ENCODE measurements at regions not wholly inside any gene's neighbourhood (a gene's known extent, or its start where the extent isn't known, plus 50 kb on each side); places are given as distances from the start of the nearest gene placed in this dataset.
"Not testable (repeated sequence)": the region's sequence is repeated elsewhere in the genome, so short reads cannot be mapped to it uniquely, and the experiment has no call there.

DNA sequence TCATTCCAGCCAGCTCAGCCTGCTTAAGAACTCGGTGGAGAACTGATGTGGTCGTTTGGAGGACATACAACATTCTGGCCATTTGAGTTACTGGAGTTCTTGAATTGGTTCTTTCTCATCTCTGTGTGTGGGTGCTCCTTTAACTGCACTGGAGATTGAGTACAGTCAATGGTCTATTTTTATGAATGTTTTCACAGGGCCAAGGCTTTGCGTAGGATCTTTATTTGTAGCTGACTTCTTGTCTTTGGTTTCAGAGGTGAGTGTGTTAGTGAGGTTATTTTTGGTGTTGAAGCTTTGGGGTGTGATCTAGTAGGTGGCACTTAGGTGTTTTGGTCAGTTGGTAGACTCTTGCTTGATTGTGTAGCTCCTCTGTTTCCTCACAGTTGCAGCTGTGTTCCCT is 288.4 kb downstream of the LHFPL1 start:
- CTCF ChIA-PET, result no interaction called here
- POLR2A ChIA-PET, result no interaction called here
- TF ChIP-seq, protein P1, sequence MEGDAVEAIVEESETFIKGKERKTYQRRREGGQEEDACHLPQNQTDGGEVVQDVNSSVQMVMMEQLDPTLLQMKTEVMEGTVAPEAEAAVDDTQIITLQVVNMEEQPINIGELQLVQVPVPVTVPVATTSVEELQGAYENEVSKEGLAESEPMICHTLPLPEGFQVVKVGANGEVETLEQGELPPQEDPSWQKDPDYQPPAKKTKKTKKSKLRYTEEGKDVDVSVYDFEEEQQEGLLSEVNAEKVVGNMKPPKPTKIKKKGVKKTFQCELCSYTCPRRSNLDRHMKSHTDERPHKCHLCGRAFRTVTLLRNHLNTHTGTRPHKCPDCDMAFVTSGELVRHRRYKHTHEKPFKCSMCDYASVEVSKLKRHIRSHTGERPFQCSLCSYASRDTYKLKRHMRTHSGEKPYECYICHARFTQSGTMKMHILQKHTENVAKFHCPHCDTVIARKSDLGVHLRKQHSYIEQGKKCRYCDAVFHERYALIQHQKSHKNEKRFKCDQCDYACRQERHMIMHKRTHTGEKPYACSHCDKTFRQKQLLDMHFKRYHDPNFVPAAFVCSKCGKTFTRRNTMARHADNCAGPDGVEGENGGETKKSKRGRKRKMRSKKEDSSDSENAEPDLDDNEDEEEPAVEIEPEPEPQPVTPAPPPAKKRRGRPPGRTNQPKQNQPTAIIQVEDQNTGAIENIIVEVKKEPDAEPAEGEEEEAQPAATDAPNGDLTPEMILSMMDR (IDR thresholded peaks at IDR 0.05; ENCODE audit: insufficient read depth, low read length, missing control alignments), result no peak
- DNase-seq (ENCODE audit: low read depth, low spot score), result no peak
- H3K4me3 ChIP-seq (ENCODE audit: low read depth, low read length), result no peak overlapping the region

DNA sequence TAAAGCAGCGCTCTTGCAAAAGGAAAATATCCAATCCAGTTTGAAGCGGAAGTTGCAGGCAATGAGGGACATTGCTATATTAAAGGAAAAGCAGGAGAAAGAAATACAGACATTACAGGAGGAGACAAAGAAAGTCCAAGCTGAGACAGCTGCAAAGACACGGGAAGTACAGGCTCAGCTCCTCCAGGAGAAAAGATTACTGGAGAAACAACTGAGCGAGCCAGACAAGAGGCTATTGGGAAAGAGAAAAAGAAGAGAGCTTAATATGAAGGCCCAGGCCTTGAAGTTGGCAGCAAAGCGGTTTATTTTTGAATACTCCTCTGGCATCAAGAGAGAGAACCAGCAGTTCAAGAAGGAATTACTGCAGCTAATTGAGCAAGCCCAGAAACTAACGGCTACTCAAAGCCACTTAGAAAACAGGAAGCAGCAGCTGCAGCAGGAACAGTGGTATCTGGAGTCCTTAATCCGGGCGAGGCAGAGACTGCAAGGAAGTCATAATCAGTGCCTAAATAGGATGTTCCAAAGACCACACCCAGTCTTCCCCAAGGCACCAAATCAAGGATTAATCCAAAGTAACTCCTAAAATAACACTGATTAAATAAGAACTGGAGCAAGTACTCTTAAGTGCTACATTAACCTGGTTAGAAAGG is 298.0 kb downstream of the LHFPL1 start:
- H3K4me3 ChIP-seq (ENCODE audit: low read depth, low read length); DNase-seq (ENCODE audit: low read depth, low spot score); CTCF ChIA-PET; POLR2A ChIA-PET: not testable (repeated sequence)

DNA sequence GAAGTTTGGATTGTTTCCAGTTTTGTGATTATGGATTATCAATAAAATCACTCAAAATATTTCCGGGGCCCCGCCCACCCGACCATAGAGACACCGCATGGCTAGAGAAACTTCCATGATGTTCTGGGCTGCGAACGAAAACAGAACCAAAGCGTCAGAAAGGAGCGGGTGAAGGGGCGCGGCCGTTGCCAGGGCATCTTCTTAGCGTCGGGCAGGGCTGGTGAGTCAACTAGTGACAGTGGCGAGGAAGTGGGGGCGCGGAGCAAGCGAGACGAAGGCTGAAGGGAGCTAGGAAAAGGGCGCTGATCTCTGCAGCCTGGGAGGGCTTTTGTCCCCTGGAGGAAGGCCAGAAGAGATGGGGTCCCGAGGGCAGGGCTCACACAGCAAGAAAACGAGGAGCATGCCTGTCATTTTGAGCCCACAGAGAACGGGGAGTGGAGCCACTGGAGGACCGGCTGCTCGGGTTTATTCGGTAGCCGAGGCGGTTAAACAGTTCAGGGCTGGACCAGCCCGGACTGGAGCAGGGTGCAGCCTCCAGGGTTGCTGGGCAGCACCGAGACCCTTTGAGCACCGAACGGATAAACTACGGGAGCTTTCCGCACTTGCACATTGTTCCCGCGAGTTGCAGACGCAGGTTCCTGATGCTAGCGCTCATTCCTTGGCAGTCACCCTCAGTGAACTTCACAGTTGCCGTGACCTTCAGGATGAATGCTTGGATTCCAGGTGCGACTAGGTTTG is 298.1 kb upstream of the TRPC5 start:
- ChIA-PET POLR2A (no interaction called here), CTCF (no interaction called here)
- TF ChIP-seq, protein P1 (IDR thresholded peaks at IDR 0.05; ENCODE audit: insufficient read depth, low read length, missing control alignments), result no peak
- DNase-seq (ENCODE audit: low read depth, low spot score), result no peak
- no peak overlapping the region for H3K4me3 ChIP-seq (ENCODE audit: low read depth, low read length)

DNA sequence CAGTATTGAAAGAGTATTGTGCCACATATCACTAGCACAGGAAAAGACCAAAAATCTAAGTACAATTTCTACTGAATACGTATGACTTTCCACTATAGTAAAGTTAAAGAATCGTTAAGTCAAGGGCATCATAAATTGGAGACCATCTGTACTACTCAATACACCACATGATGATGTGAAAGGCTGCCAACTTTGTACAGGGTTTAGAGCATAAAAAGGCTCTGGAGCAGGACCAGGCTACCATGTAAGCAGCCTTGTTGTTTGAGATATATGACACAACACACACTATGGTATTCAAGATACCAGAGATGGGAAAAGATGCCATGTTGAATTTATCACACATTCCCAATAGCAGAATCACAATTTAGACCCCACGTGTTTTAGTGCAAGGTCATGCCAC is 294.9 kb upstream of the TRPC5 start:
- no peak overlapping the region for H3K4me3 ChIP-seq (ENCODE audit: low read depth, low read length)
- CTCF ChIA-PET, result no interaction called here
- POLR2A ChIA-PET, result no interaction called here
- TF ChIP-seq, protein P1 (IDR thresholded peaks at IDR 0.05; ENCODE audit: insufficient read depth, low read length, missing control alignments), result no peak
- DNase-seq (ENCODE audit: low read depth, low spot score), result no peak

DNA sequence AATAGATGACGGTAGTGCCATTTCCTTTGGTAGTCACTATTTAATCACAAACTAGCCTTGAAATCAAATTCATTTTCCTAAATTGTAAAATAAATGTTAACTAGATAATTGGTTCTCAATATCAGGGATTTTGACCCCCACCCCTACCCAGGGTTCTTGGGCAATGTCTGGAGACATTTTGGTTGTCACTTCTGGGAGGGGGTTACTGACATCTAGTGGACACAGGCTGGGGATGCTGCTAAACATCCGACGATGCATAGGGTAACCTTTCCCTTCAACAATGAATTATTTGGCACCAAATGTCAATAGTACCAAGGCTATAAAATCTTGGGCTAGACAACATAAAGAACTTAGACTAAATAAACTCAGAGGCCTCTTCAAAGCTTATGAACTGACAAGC is 285.8 kb upstream of the TRPC5 start:
- ChIA-PET CTCF (interaction anchor here (0.9 to 1.2 kb wide), 2 partner anchors 273 to 498 kb away, joined by 4 read pairs; no protein-coding TSS in a partner anchor), POLR2A (no interaction called here)
- TF ChIP-seq, protein P1 (IDR thresholded peaks at IDR 0.05; ENCODE audit: insufficient read depth, low read length, missing control alignments), result peak; percentile 23
- no peak for DNase-seq (ENCODE audit: low read depth, low spot score)
- no peak overlapping the region for H3K4me3 ChIP-seq (ENCODE audit: low read depth, low read length)

DNA sequence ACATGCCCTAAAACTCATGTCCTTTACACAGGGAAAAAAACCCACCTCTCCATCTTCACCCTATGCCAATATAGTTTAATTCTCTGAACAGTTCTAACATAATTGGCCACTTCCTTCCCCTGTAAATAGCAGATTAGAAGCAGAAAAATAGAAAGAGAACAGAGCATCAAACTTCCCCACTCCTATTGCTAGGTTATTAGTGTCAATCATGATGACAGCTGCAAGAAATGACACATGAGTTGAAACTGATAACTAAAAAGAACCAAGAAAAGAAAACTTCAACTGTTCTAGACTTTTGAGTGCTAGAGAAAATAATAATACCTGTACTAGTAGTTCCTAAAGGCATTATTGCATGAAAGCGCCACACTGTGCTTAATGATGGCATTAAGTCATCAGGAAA is 284.5 kb upstream of the TRPC5 start:
- ChIA-PET POLR2A (no interaction called here), CTCF (no interaction called here)
- DNase-seq (ENCODE audit: low read depth, low spot score), result no peak
- no peak overlapping the region for H3K4me3 ChIP-seq (ENCODE audit: low read depth, low read length)
- TF ChIP-seq, protein P1 (IDR thresholded peaks at IDR 0.05; ENCODE audit: insufficient read depth, low read length, missing control alignments), result no peak

DNA sequence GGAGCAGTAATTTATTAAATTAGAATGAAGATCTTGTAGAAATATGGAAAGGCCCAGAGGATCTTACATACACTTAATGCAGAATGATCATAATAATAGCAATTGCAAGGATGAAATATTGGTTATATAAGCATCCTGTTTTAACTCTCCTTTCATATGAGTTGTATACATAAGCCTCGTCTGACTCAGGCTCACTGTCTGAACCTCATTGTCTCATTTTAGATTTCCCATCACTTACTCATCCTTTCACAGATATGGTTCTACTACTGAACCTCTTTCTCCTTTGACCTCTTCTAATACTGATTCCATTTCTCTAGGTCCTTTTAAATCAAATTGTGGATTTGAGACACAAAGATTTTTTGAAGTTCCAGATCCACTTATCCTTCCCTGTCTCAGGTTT is 277.3 kb upstream of the TRPC5 start:
- TF ChIP-seq, protein P1 (IDR thresholded peaks at IDR 0.05; ENCODE audit: insufficient read depth, low read length, missing control alignments), result no peak
- DNase-seq (ENCODE audit: low read depth, low spot score), result no peak
- ChIA-PET POLR2A (no interaction called here), CTCF (no interaction called here)
- H3K4me3 ChIP-seq (ENCODE audit: low read depth, low read length), result no peak overlapping the region
